ENCODE measurements at regions not wholly inside any gene's neighbourhood (a gene's known extent, or its start where the extent isn't known, plus 50 kb on each side); places are given as distances from the start of the nearest gene placed in this dataset.

DNA sequence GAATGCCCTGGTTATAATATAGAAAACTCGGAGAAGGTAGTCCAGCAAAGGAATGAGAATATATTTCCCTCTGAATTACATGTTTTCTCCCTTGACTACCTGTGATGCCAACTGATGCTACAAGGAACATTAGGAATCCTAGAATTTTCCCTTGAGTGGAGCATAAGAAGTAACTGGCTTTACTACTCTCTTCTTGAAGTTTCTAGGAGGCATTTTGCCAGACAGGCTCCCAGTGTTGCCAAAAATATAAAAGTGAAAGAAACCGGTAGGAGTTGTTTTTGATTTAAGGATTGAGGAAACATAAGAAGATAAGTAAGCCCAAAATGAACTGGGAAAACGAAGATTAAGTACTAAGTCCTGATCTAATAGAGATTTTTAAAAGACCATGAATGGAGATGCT lies 693.4 kb downstream of the NOVA1 start:
- H3K36me3 ChIP-seq (ENCODE audit: low read depth, low read length), result no peaks in the 10 kb centered on the region
- intact Hi-C loops (cut with micrococcal nuclease), result no loop called here
- no peak for ATAC-seq
- H3K9me2 ChIP-seq (replicated peaks; ENCODE audit: low read length), result no peaks in the 10 kb centered on the region
- H4K20me1 ChIP-seq (ENCODE audit: low read length), result no peaks in the 10 kb centered on the region
- DNase-seq, result no peak
- BruUV-seq (replicated peaks), result no TSS peak
- H3K9ac ChIP-seq (ENCODE audit: low read length), result no peak overlapping the region
- H3K4me3 ChIP-seq (ENCODE audit: low read length), result no peak overlapping the region
- ChIA-PET POLR2A (ENCODE audit: unreplicated experiment) (no interaction called here), CTCF (no interaction called here)
- no peak overlapping the region for H2AFZ ChIP-seq (ENCODE audit: low read length)
- H3K4me2 ChIP-seq (ENCODE audit: low read length), result no peak overlapping the region
- H3K27ac ChIP-seq (ENCODE audit: low read length), result no peak overlapping the region
- H3K4me1 ChIP-seq (ENCODE audit: insufficient read depth, low read length), result no peaks in the 10 kb centered on the region
- H3K79me2 ChIP-seq (ENCODE audit: low read length), result no peaks in the 10 kb centered on the region
- TF ChIP-seq EZH2phosphoT487 (IDR thresholded peaks at IDR 0.05; ENCODE audit: borderline replicate concordance, low read length) (no peak), EZH2 (IDR thresholded peaks at IDR 0.05; ENCODE audit: low read length, unreplicated experiment) (no peak)
- TF ChIP-seq, protein P1, sequence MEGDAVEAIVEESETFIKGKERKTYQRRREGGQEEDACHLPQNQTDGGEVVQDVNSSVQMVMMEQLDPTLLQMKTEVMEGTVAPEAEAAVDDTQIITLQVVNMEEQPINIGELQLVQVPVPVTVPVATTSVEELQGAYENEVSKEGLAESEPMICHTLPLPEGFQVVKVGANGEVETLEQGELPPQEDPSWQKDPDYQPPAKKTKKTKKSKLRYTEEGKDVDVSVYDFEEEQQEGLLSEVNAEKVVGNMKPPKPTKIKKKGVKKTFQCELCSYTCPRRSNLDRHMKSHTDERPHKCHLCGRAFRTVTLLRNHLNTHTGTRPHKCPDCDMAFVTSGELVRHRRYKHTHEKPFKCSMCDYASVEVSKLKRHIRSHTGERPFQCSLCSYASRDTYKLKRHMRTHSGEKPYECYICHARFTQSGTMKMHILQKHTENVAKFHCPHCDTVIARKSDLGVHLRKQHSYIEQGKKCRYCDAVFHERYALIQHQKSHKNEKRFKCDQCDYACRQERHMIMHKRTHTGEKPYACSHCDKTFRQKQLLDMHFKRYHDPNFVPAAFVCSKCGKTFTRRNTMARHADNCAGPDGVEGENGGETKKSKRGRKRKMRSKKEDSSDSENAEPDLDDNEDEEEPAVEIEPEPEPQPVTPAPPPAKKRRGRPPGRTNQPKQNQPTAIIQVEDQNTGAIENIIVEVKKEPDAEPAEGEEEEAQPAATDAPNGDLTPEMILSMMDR (conservative IDR thresholded peaks at IDR 0.05; ENCODE audit: low read depth, low read length), result no peak
- no peaks in the 10 kb centered on the region for H3F3A ChIP-seq (ENCODE audit: low read length, unreplicated experiment)
- H3K9me3 ChIP-seq (ENCODE audit: low read length), result peaks cover 19% of the 10 kb centered on the region; the same call in 1 of the 2 replicates
- no peaks in the 10 kb centered on the region for H3K27me3 ChIP-seq (ENCODE audit: low read length)

DNA sequence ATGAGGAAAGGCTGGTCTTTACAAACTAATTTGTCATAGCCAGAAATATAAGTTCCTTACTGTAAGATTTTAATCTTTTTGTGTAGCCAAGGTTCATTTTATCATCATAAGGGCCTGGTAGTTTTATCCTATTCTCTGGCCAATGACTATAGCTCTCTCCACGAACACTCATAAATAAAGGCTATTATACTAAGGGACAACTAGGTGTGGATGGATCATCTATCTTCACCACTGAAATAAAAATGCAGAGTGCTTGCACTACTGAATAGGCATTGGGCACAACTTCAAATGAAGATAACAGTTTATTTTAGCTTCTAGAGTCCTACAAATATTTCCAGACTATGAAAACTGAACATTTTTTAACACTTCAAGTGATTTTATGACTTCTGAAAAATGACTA lies 698.6 kb downstream of the NOVA1 start:
- Histone ChIP-seq H3F3A (ENCODE audit: low read length, unreplicated experiment) (no peaks in the 10 kb centered on the region), H3K9me3 (ENCODE audit: low read length) (peaks cover 37% of the 10 kb centered on the region), H3K27ac (ENCODE audit: low read length) (no peak overlapping the region), H2AFZ (ENCODE audit: low read length) (no peak overlapping the region), H3K79me2 (ENCODE audit: low read length) (no peaks in the 10 kb centered on the region), H3K36me3 (ENCODE audit: low read depth, low read length) (no peaks in the 10 kb centered on the region), H4K20me1 (ENCODE audit: low read length) (no peaks in the 10 kb centered on the region), H3K9ac (ENCODE audit: low read length) (no peak overlapping the region), H3K9me2 (replicated peaks; ENCODE audit: low read length) (no peaks in the 10 kb centered on the region), H3K4me3 (ENCODE audit: low read length) (no peak overlapping the region), H3K4me2 (ENCODE audit: low read length) (no peak overlapping the region), H3K27me3 (ENCODE audit: low read length) (no peaks in the 10 kb centered on the region), H3K4me1 (ENCODE audit: insufficient read depth, low read length) (no peaks in the 10 kb centered on the region)
- ATAC-seq (no peak), DNase-seq (no peak)
- intact Hi-C loops (cut with micrococcal nuclease), result no loop called here
- TF ChIP-seq, protein P1 (conservative IDR thresholded peaks at IDR 0.05; ENCODE audit: low read depth, low read length), result no peak
- no peak for TF ChIP-seq EZH2 (IDR thresholded peaks at IDR 0.05; ENCODE audit: low read length, unreplicated experiment)
- TF ChIP-seq EZH2phosphoT487 (IDR thresholded peaks at IDR 0.05; ENCODE audit: borderline replicate concordance, low read length), result no peak
- no TSS peak for BruUV-seq (replicated peaks)
- CTCF ChIA-PET, result no interaction called here
- POLR2A ChIA-PET (ENCODE audit: unreplicated experiment), result no interaction called here

DNA sequence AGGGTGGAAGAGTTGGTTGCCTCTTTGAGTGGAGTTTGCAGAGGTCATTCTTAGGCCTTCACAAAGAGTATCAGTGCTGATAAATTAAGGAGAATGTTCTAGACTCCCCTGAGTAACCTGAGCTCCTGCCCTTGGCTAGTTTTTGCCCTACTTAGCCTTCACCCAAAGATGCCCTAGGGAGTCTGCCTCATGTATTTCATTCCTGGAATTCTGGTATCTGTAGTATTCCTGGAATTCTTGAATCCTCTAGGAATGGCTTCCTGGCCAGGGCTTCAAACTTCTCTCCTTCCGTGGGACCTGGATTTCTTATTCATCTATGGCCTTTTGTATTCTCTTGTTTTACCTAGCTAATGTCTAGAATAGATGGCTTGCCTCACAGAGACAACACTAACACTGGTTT lies 701.1 kb downstream of the NOVA1 start:
- Histone ChIP-seq H2AFZ (ENCODE audit: low read length) (no peak overlapping the region), H4K20me1 (ENCODE audit: low read length) (no peaks in the 10 kb centered on the region), H3K27me3 (ENCODE audit: low read length) (no peaks in the 10 kb centered on the region), H3F3A (ENCODE audit: low read length, unreplicated experiment) (no peaks in the 10 kb centered on the region), H3K27ac (ENCODE audit: low read length) (no peak overlapping the region), H3K4me2 (ENCODE audit: low read length) (no peak overlapping the region), H3K4me3 (ENCODE audit: low read length) (no peak overlapping the region), H3K9me2 (replicated peaks; ENCODE audit: low read length) (no peaks in the 10 kb centered on the region), H3K4me1 (ENCODE audit: insufficient read depth, low read length) (no peaks in the 10 kb centered on the region), H3K9ac (ENCODE audit: low read length) (no peak overlapping the region), H3K36me3 (ENCODE audit: low read depth, low read length) (no peaks in the 10 kb centered on the region), H3K79me2 (ENCODE audit: low read length) (no peaks in the 10 kb centered on the region), H3K9me3 (ENCODE audit: low read length) (peaks cover 32% of the 10 kb centered on the region)
- POLR2A ChIA-PET (ENCODE audit: unreplicated experiment), result no interaction called here
- no peak for DNase-seq
- ATAC-seq, result no peak
- CTCF ChIA-PET, result no interaction called here
- TF ChIP-seq EZH2 (IDR thresholded peaks at IDR 0.05; ENCODE audit: low read length, unreplicated experiment), result no peak
- TF ChIP-seq, protein P1 (conservative IDR thresholded peaks at IDR 0.05; ENCODE audit: low read depth, low read length), result no peak
- no peak for TF ChIP-seq EZH2phosphoT487 (IDR thresholded peaks at IDR 0.05; ENCODE audit: borderline replicate concordance, low read length)
- intact Hi-C loops (cut with micrococcal nuclease), result no loop called here
- BruUV-seq (replicated peaks), result no TSS peak
